ENCODE measurements at regions not wholly inside any gene's neighbourhood (a gene's known extent, or its start where the extent isn't known, plus 50 kb on each side); places are given as distances from the start of the nearest gene placed in this dataset.

- TF ChIP-seq CTCF (IDR thresholded peaks at IDR 0.05), result no peak
- no peak for TF ChIP-seq EZH2phosphoT487 (IDR thresholded peaks at IDR 0.05)
Observed at GRCh38 chr3:99479768-99480167, 158.6 kb upstream of the COL8A1 start.

Data from neural progenitor cell (in vitro differentiated cells).